KOPT-K1 (cell line): ENCODE measurements at regions not wholly inside any gene's neighbourhood (a gene's known extent, or its start where the extent isn't known, plus 50 kb on each side); places are given as distances from the start of the nearest gene placed in this dataset.

Experiments used
- H3K27ac ChIP-seq: fragments of 200-600 bp; sonication (generic); 2 replicates; pipeline ENCODE4 v1.5.1; 2016; ENCODE audit warnings: antibody characterized with exemption, mild to moderate bottlenecking, low read depth, low read length; ENCODE audit not compliant: poor library complexity, severe bottlenecking
- H3K36me3 ChIP-seq: fragments of 200-600 bp; sonication (generic); 2 replicates; pipeline ENCODE4 v1.5.1; 2017; ENCODE audit warnings: antibody characterized with exemption, mild to moderate bottlenecking, low read length, moderate library complexity; ENCODE audit not compliant: insufficient read depth
- H3K9me3 ChIP-seq: fragments of 200-600 bp; sonication (generic); 2 replicates; pipeline ENCODE4 v1.5.1; 2017; ENCODE audit warnings: antibody characterized with exemption, low read length, mild to moderate bottlenecking; ENCODE audit not compliant: insufficient read depth, poor library complexity, severe bottlenecking

DNA sequence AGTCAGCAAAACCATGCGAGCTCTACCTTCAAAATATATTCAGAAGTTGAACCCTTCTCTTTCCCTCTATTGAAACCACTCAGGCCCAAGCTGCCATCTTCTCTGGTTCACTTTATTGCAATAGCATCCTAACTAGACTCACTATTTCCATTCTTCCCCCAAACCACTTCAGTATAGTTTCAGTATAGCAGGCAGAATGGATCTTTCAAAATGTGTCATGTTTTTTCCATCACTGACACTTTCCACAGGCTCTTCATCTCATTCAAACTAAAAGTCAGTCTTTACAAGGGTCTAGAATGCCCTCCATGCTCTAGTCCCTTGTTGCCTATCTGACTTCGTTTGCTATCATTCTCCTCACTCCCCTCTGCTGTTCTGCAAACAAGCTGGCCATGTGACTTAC, 274.4 kb downstream of the IDS start:
- Histone ChIP-seq H3K9me3 (no peaks in the 10 kb centered on the region), H3K27ac (no peak overlapping the region), H3K36me3 (no peaks in the 10 kb centered on the region)

DNA sequence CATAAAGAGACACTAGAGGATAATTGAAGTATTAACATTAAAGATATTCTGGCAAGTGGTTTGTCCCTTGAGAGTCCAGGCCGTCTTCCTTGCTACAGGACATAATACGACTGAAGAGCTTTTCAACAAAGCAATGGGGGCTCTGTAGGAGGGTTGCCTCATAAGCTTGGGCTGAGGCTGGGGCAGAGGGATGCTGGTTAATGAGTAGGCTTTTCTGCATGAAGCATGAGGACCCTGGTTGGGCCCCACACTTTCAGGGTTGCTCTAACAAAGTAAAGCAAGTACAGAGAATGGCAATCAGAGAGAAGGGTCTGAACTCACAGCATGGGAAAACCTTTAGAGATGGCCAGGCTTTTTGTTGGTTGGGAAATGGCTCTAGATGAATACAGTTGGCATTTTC, 281.3 kb downstream of the IDS start:
- Histone ChIP-seq H3K9me3 (no peaks in the 10 kb centered on the region), H3K36me3 (no peaks in the 10 kb centered on the region), H3K27ac (no peak overlapping the region)

GRCh38 chrX:149222040-149222439, 283.1 kb downstream of the IDS start:
- Histone ChIP-seq H3K36me3 (no peaks in the 10 kb centered on the region), H3K9me3 (no peaks in the 10 kb centered on the region), H3K27ac (no peak overlapping the region)

DNA sequence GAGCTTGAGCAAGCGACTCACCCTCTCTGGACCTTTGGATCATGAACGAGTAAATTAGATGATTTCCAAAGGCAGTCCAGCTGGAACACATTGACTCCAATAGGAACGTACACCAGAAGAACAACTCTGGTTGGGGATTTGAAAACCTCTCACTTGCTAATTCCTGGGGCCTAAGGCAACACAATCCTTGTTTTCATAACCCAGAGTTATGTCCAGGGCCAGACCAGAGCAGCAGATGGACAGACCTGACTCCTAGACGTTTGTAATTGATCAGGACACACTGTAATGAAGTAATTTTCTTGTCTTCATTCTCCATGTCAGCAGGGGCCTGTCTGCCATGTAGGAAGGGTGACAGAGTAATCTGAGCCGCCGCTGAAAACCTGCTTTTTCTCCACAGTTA, 283.9 kb downstream of the IDS start:
- H3K36me3 ChIP-seq, result no peaks in the 10 kb centered on the region
- no peak overlapping the region for H3K27ac ChIP-seq
- no peaks in the 10 kb centered on the region for H3K9me3 ChIP-seq

- no peak overlapping the region for H3K27ac ChIP-seq
- H3K36me3 ChIP-seq, result no peaks in the 10 kb centered on the region
- no peaks in the 10 kb centered on the region for H3K9me3 ChIP-seq
Observed at GRCh38 chrX:149213264-149213663, 291.8 kb downstream of the IDS start.

GRCh38 chrX:149208307-149208706, 296.8 kb downstream of the IDS start:
- no peak overlapping the region for H3K27ac ChIP-seq
- no peaks in the 10 kb centered on the region for H3K9me3 ChIP-seq
- H3K36me3 ChIP-seq, result no peaks in the 10 kb centered on the region

DNA sequence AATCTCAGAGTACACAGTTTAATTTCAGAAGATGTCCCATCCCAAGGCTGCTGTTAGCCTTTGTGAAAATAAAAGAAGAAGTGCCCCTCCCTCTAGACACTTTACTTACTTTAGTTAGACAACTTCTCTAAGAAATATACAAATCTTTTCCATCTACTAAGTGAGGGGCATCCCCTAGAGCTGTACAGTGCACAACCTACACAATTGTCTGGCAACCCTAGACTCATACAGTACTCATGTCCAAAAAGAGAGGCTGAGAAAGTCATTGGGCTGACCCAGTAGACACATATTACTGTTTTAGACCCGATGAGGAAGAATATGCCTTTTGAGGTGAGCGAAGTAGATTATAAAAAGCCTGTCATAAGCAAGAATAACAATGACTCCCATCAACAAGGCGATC, 297.6 kb downstream of the IDS start:
- no peak overlapping the region for H3K27ac ChIP-seq
- H3K36me3 ChIP-seq, result no peaks in the 10 kb centered on the region
- no peaks in the 10 kb centered on the region for H3K9me3 ChIP-seq

DNA sequence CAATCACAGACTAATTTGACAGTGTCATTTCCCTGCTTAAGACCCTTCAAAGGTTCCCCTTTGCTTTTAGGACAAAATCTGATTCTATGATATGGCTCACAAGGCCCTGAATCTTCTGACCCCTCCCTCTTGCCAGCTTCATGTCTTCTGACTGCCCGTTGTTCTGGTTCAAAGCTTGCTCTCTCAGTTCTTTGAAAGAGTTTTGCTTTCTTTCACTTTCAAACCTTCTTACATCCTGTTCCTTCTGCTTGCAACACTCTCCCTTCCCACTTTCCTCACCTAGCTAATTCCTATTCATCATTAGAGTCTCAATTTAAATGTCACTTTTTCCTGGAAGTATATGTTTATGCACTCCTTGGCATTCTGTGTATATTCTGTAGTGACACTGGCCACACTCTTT, 299.2 kb downstream of the IDS start:
- Histone ChIP-seq H3K9me3 (no peaks in the 10 kb centered on the region), H3K27ac (no peak overlapping the region), H3K36me3 (no peaks in the 10 kb centered on the region)

- Histone ChIP-seq H3K36me3 (no peaks in the 10 kb centered on the region), H3K9me3 (no peaks in the 10 kb centered on the region), H3K27ac (no peak overlapping the region)
Observed at GRCh38 chrX:149205081-149205480, 300.0 kb downstream of the IDS start.

GRCh38 chrX:149199734-149200133, 305.4 kb downstream of the IDS start:
- Histone ChIP-seq H3K27ac (no peak overlapping the region), H3K9me3 (no peaks in the 10 kb centered on the region), H3K36me3 (no peaks in the 10 kb centered on the region)

- H3K27ac ChIP-seq, result no peak overlapping the region
- no peaks in the 10 kb centered on the region for H3K36me3 ChIP-seq
- no peaks in the 10 kb centered on the region for H3K9me3 ChIP-seq
Observed at GRCh38 chrX:149198980-149199732, 305.9 kb downstream of the IDS start.

GRCh38 chrX:149185087-149185486, 320.0 kb downstream of the IDS start:
- no peak overlapping the region for H3K27ac ChIP-seq
- no peaks in the 10 kb centered on the region for H3K9me3 ChIP-seq
- H3K36me3 ChIP-seq, result no peaks in the 10 kb centered on the region

DNA sequence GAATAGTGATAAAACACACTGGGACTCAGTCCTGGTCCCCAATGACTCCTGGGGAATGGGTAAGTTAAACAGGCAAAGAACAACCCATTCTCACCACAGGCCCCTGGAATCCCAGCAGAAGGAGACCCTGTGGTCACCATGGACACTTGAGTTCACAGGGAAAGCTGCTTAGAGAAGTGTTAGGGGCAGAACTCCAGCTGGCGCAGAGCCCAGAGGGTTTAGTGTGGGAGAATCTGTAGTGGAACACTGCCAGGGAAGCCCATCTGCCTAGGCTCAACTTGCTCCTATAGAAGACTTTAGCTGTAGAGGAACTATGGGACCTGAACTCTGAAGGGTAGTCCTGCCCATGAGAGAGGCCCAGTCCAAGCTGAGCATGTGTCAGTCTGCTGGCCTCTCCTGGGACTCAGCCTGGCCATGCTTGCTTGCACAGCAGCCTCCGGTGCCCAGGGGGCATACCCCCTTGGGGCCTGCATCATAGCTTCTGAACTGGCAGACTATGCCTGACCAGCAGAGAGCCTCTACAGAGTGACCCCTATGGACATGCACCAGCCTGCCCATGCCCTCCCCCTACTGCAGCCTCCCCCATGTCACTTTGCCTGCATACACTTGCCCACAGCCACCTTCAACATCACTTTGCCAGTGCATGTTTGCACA, 343.5 kb downstream of the IDS start:
- no peaks in the 10 kb centered on the region for H3K9me3 ChIP-seq
- no peaks in the 10 kb centered on the region for H3K36me3 ChIP-seq
- no peak overlapping the region for H3K27ac ChIP-seq

DNA sequence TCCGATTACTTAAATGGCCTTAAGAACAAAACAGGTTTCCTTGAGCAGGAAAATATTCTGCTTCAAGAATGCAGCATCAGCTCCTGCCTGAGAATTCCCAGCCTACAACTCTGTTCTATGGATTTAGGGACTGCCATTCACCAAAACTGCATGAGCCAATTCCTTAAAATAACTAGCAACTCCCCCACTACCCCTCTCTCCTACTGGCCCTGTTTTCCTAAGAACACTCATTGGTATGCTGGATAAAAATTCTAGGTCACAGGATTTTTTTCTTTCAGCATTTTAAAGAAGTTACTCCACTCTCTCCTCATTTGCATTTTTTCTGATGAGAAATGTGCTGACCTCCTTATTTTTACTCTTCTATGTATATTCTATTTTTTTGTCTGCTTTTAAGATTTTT, 347.1 kb downstream of the IDS start:
- Histone ChIP-seq H3K27ac (no peak overlapping the region), H3K9me3 (no peaks in the 10 kb centered on the region), H3K36me3 (no peaks in the 10 kb centered on the region)

- Histone ChIP-seq H3K9me3 (no peaks in the 10 kb centered on the region), H3K36me3 (no peaks in the 10 kb centered on the region), H3K27ac (no peak overlapping the region)
Observed at GRCh38 chrX:149152941-149153340, 352.2 kb downstream of the IDS start.
